ENCODE measurements at regions not wholly inside any gene's neighbourhood (a gene's known extent, or its start where the extent isn't known, plus 50 kb on each side); places are given as distances from the start of the nearest gene placed in this dataset.

DNA sequence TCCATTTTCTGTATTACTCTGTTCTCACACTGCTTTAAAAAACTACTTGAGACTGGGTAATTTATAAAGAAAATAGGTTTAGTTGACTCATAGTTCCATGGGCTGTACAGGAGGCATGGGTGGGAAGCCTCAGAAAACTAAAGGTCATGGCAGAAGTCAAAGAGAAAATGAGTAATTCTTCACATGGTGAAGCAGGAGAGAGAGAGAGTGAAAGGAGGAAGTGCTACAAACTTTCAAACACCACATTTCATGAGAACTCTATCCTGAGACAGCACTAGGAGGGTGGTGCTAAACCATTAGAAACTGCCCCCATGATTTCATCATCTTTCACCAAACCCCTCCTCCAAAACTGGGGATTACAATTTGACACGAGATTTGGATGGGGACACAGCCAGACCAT is 108.0 kb upstream of the PBDC1 start:
- Mint-ChIP-seq H3K4me3 (no peak overlapping the region), H3K36me3 (ENCODE audit: insufficient read depth in 1 of 3, low read depth in 3 of 3) (peaks cover 9 to 22% (median 10%) of the 10 kb centered on the region in 3 experiments), H3K4me1 (no peaks in the 10 kb centered on the region), H3K9me3 (peaks cover 86 to 93% of the 10 kb centered on the region in 2 experiments), H3K27me3 (ENCODE audit: low read depth) (peaks cover 2% of the 10 kb centered on the region; the same call in 1 of the 2 replicates), H3K27ac (no peak overlapping the region)
- Histone ChIP-seq H2AFZ (ENCODE audit: low read length) (no peak overlapping the region), H3K4me1 (ENCODE audit: insufficient read depth, low read length) (no peaks in the 10 kb centered on the region), H4K5ac (ENCODE audit: insufficient read length, low read depth, low read length) (no peak overlapping the region), H2BK20ac (ENCODE audit: low read depth, low read length, poor library complexity, severe bottlenecking) (no peak overlapping the region), H2BK5ac (ENCODE audit: insufficient read length, low read length) (no peak overlapping the region), H4K91ac (ENCODE audit: insufficient read length, low read depth, low read length) (no peak overlapping the region), H3K4ac (ENCODE audit: low read depth, low read length) (no peak overlapping the region), H3K79me2 (ENCODE audit: insufficient read depth, low read length) (no peaks in the 10 kb centered on the region), H2BK120ac (ENCODE audit: low read depth, low read length, poor library complexity, severe bottlenecking) (no peak overlapping the region), H4K20me1 (ENCODE audit: control insufficient read depth, insufficient read depth, insufficient read length) (no peaks in the 10 kb centered on the region), H3T11ph (ENCODE audit: low read length) (no peak overlapping the region), H2AK5ac (ENCODE audit: insufficient read length, low read length) (no peak overlapping the region), H3K9ac (ENCODE audit: extremely low read depth, insufficient read length, low read length) (no peak overlapping the region), H3K79me1 (ENCODE audit: insufficient read depth, low read depth, low read length, poor library complexity, severe bottlenecking) (no peaks in the 10 kb centered on the region), H3K4me2 (ENCODE audit: insufficient read depth, insufficient read length, low read length) (no peak overlapping the region), H4K8ac (replicated peaks; ENCODE audit: insufficient read length, low read depth, low read length) (no peak overlapping the region), H2BK15ac (ENCODE audit: low read depth, low read length) (no peak overlapping the region), H3K27ac (ENCODE audit: insufficient read length, low read depth, low read length) (no peak overlapping the region), H3K56ac (ENCODE audit: insufficient read length, low read depth, low read length) (no peak overlapping the region), H3K27me3 (ENCODE audit: insufficient read depth, low read length) (no peaks in the 10 kb centered on the region), H3K14ac (ENCODE audit: insufficient read depth, low read length) (no peak overlapping the region), H3K18ac (ENCODE audit: insufficient read length, low read depth, low read length) (no peak overlapping the region), H2BK12ac (ENCODE audit: insufficient read length, low read depth, low read length) (no peak overlapping the region), H3K23me2 (ENCODE audit: insufficient read length, low read depth, low read length, poor library complexity, severe bottlenecking) (no peaks in the 10 kb centered on the region), H3K9me3 (ENCODE audit: control insufficient read depth, low read depth, low read length) (peaks cover 42% of the 10 kb centered on the region), H3K23ac (ENCODE audit: insufficient read length, low read depth, low read length) (no peak overlapping the region)
- TF ChIP-seq, protein P1, sequence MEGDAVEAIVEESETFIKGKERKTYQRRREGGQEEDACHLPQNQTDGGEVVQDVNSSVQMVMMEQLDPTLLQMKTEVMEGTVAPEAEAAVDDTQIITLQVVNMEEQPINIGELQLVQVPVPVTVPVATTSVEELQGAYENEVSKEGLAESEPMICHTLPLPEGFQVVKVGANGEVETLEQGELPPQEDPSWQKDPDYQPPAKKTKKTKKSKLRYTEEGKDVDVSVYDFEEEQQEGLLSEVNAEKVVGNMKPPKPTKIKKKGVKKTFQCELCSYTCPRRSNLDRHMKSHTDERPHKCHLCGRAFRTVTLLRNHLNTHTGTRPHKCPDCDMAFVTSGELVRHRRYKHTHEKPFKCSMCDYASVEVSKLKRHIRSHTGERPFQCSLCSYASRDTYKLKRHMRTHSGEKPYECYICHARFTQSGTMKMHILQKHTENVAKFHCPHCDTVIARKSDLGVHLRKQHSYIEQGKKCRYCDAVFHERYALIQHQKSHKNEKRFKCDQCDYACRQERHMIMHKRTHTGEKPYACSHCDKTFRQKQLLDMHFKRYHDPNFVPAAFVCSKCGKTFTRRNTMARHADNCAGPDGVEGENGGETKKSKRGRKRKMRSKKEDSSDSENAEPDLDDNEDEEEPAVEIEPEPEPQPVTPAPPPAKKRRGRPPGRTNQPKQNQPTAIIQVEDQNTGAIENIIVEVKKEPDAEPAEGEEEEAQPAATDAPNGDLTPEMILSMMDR (conservative IDR thresholded peaks at IDR 0.05): no peak
- WGBS (ENCODE audit: extremely low coverage, insufficient read length, low lambda C conversion rate): no CpG with 5 or more reads among the region's 1 CpG
- no peak for DNase-seq
